ENCODE measurements at regions not wholly inside any gene's neighbourhood (a gene's known extent, or its start where the extent isn't known, plus 50 kb on each side); places are given as distances from the start of the nearest gene placed in this dataset.
"Not testable (repeated sequence)": the region's sequence is repeated elsewhere in the genome, so short reads cannot be mapped to it uniquely, and the experiment has no call there.

- intact Hi-C loops (cut with micrococcal nuclease): no loop called here
- no peaks in the 10 kb centered on the region for H3K9me3 ChIP-seq (ENCODE audit: control insufficient read depth in 1 of 2, low read length in 2 of 2)
Observed at GRCh38 chr6:81962198-81962597, 209.7 kb upstream of the TENT5A start.

GRCh38 chr6:81950877-81951276 lies 198.4 kb upstream of the TENT5A start:
- H3K4me3 ChIP-seq (ENCODE audit: low read length in 2 of 2): no peak overlapping the region
- no peak for DNase-seq
- Mint-ChIP-seq H3K27me3 (no peaks in the 10 kb centered on the region), H3K36me3 (no peaks in the 10 kb centered on the region), H3K9me3 (peaks cover 0 to 2% (median 0%) of the 10 kb centered on the region in 8 donors), H3K4me3 (no peak overlapping the region), H3K4me1 (no peaks in the 10 kb centered on the region), H3K27ac (no peak overlapping the region)
- H3K27me3 ChIP-seq (ENCODE audit: insufficient read depth, low read length): no peaks in the 10 kb centered on the region
- intact Hi-C loops (cut with micrococcal nuclease): no loop called here
- CTCF ChIA-PET (ENCODE audit: partially characterized antibody): no interaction called here
- POLR2A ChIA-PET (ENCODE audit: partially characterized antibody): no interaction called here
- no peak overlapping the region for H3K27ac ChIP-seq (ENCODE audit: low read depth, low read length)
- no peaks in the 10 kb centered on the region for H3K9me3 ChIP-seq (ENCODE audit: control insufficient read depth in 1 of 2, low read length in 2 of 2)
- no peaks in the 10 kb centered on the region for H3K4me1 ChIP-seq (ENCODE audit: insufficient read depth, low read length)
- no peaks in the 10 kb centered on the region for H3K36me3 ChIP-seq (ENCODE audit: insufficient read depth, low read length)

More at GRCh38 chr6:81962198-81962597, 209.7 kb upstream of the TENT5A start:
- Histone ChIP-seq H3K36me3 (ENCODE audit: insufficient read depth, low read length) (no peaks in the 10 kb centered on the region), H3K27ac (ENCODE audit: low read depth, low read length) (no peak overlapping the region), H3K4me3 (ENCODE audit: low read length in 2 of 2) (no peak overlapping the region), H3K27me3 (ENCODE audit: insufficient read depth, low read length) (no peaks in the 10 kb centered on the region), H3K4me1 (ENCODE audit: insufficient read depth, low read length) (no peaks in the 10 kb centered on the region)
- ChIA-PET CTCF (ENCODE audit: partially characterized antibody) (no interaction called here), POLR2A (ENCODE audit: partially characterized antibody) (no interaction called here)
- peaks cover 0 to 9% (median 1%) of the 10 kb centered on the region in 8 donors for H3K9me3 Mint-ChIP-seq
- no peak overlapping the region for H3K27ac Mint-ChIP-seq
- H3K4me3 Mint-ChIP-seq: no peak overlapping the region
- H3K36me3 Mint-ChIP-seq: no peaks in the 10 kb centered on the region
- no peaks in the 10 kb centered on the region for H3K27me3 Mint-ChIP-seq
- DNase-seq: no peak
- no peaks in the 10 kb centered on the region for H3K4me1 Mint-ChIP-seq

DNA sequence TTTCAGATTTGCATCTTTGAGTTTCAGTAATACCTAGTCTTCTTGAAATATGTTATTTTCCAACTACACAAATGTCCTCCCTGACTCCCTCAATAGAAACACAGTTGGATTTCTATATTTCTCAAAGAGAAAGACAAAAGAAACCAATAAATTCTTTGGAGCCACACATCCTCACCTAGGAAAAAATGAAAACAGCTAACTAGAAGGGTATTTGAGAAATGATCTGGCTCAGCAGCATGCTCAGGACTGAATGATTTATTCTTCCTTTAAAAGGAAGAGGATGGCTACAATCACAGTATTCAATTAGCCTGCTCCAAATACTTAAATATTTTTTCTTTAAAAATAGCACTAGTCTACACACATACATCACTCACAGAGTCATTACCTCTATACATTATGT lies 196.4 kb upstream of the TENT5A start:
- ChIA-PET CTCF (ENCODE audit: partially characterized antibody) (no interaction called here), POLR2A (ENCODE audit: partially characterized antibody) (no interaction called here)
- intact Hi-C loops (cut with micrococcal nuclease): no loop called here
- H3K36me3 ChIP-seq (ENCODE audit: insufficient read depth, low read length): no peaks in the 10 kb centered on the region
- Mint-ChIP-seq H3K36me3 (no peaks in the 10 kb centered on the region), H3K27me3 (no peaks in the 10 kb centered on the region), H3K9me3 (peaks cover 0 to 3% (median 0%) of the 10 kb centered on the region in 8 donors), H3K4me1 (no peaks in the 10 kb centered on the region), H3K4me3 (no peak overlapping the region), H3K27ac (no peak overlapping the region)
- no peak for DNase-seq
- no peaks in the 10 kb centered on the region for H3K27me3 ChIP-seq (ENCODE audit: insufficient read depth, low read length)
- H3K4me3 ChIP-seq (ENCODE audit: low read length in 2 of 2): no peak overlapping the region
- H3K9me3 ChIP-seq (ENCODE audit: control insufficient read depth in 1 of 2, low read length in 2 of 2): no peaks in the 10 kb centered on the region
- no peak overlapping the region for H3K27ac ChIP-seq (ENCODE audit: low read depth, low read length)
- no peaks in the 10 kb centered on the region for H3K4me1 ChIP-seq (ENCODE audit: insufficient read depth, low read length)

- POLR2A ChIA-PET (ENCODE audit: partially characterized antibody); H3K9me3 ChIP-seq (ENCODE audit: control insufficient read depth in 1 of 2, low read length in 2 of 2); H3K27ac Mint-ChIP-seq; intact Hi-C loops (cut with micrococcal nuclease); H3K27me3 ChIP-seq (ENCODE audit: insufficient read depth, low read length); H3K36me3 Mint-ChIP-seq; H3K4me3 ChIP-seq (ENCODE audit: low read length in 2 of 2); H3K4me3 Mint-ChIP-seq; H3K9me3 Mint-ChIP-seq; H3K27ac ChIP-seq (ENCODE audit: low read depth, low read length); H3K36me3 ChIP-seq (ENCODE audit: insufficient read depth, low read length); H3K4me1 ChIP-seq (ENCODE audit: insufficient read depth, low read length); H3K4me1 Mint-ChIP-seq; CTCF ChIA-PET (ENCODE audit: partially characterized antibody); H3K27me3 Mint-ChIP-seq; DNase-seq: not testable (repeated sequence)
Observed at GRCh38 chr6:81948196-81948595, 195.7 kb upstream of the TENT5A start.

- ChIA-PET CTCF (ENCODE audit: partially characterized antibody) (no interaction called here), POLR2A (ENCODE audit: partially characterized antibody) (no interaction called here)
- H3K36me3 ChIP-seq (ENCODE audit: insufficient read depth, low read length): no peaks in the 10 kb centered on the region
- H3K4me3 Mint-ChIP-seq: no peak overlapping the region
- H3K27ac ChIP-seq (ENCODE audit: low read depth, low read length): no peak overlapping the region
- DNase-seq: no peak
- H3K36me3 Mint-ChIP-seq: no peaks in the 10 kb centered on the region
- H3K27me3 Mint-ChIP-seq: no peaks in the 10 kb centered on the region
- no peaks in the 10 kb centered on the region for H3K27me3 ChIP-seq (ENCODE audit: insufficient read depth, low read length)
- intact Hi-C loops (cut with micrococcal nuclease): no loop called here
- no peak overlapping the region for H3K27ac Mint-ChIP-seq
- peaks cover 0 to 3% (median 0%) of the 10 kb centered on the region in 8 donors for H3K9me3 Mint-ChIP-seq
- no peak overlapping the region for H3K4me3 ChIP-seq (ENCODE audit: low read length in 2 of 2)
- H3K9me3 ChIP-seq (ENCODE audit: control insufficient read depth in 1 of 2, low read length in 2 of 2): no peaks in the 10 kb centered on the region
- no peaks in the 10 kb centered on the region for H3K4me1 ChIP-seq (ENCODE audit: insufficient read depth, low read length)
- no peaks in the 10 kb centered on the region for H3K4me1 Mint-ChIP-seq
Observed at GRCh38 chr6:81944661-81945060, 192.2 kb upstream of the TENT5A start.

GRCh38 chr6:81942842-81943241 lies 190.4 kb upstream of the TENT5A start:
- H3K4me1 ChIP-seq (ENCODE audit: insufficient read depth, low read length); H3K9me3 ChIP-seq (ENCODE audit: control insufficient read depth in 1 of 2, low read length in 2 of 2); CTCF ChIA-PET (ENCODE audit: partially characterized antibody); DNase-seq; H3K4me3 ChIP-seq (ENCODE audit: low read length in 2 of 2); H3K9me3 Mint-ChIP-seq; H3K27me3 ChIP-seq (ENCODE audit: insufficient read depth, low read length); H3K4me3 Mint-ChIP-seq; H3K27ac Mint-ChIP-seq; H3K4me1 Mint-ChIP-seq; intact Hi-C loops (cut with micrococcal nuclease); H3K27ac ChIP-seq (ENCODE audit: low read depth, low read length); H3K36me3 ChIP-seq (ENCODE audit: insufficient read depth, low read length); H3K27me3 Mint-ChIP-seq; H3K36me3 Mint-ChIP-seq; POLR2A ChIA-PET (ENCODE audit: partially characterized antibody): not testable (repeated sequence)

- no peaks in the 10 kb centered on the region for H3K4me1 ChIP-seq (ENCODE audit: insufficient read depth, low read length)
- no peak for DNase-seq
- H3K36me3 ChIP-seq (ENCODE audit: insufficient read depth, low read length): no peaks in the 10 kb centered on the region
- H3K27me3 ChIP-seq (ENCODE audit: insufficient read depth, low read length): no peaks in the 10 kb centered on the region
- Mint-ChIP-seq H3K4me3 (no peak overlapping the region), H3K27ac (no peak overlapping the region), H3K27me3 (no peaks in the 10 kb centered on the region), H3K9me3 (peaks cover 0 to 3% (median 0%) of the 10 kb centered on the region in 8 donors), H3K4me1 (no peaks in the 10 kb centered on the region), H3K36me3 (no peaks in the 10 kb centered on the region)
- H3K4me3 ChIP-seq (ENCODE audit: low read length in 2 of 2): no peak overlapping the region
- intact Hi-C loops (cut with micrococcal nuclease): no loop called here
- H3K9me3 ChIP-seq (ENCODE audit: control insufficient read depth in 1 of 2, low read length in 2 of 2): no peaks in the 10 kb centered on the region
- H3K27ac ChIP-seq (ENCODE audit: low read depth, low read length): no peak overlapping the region
- POLR2A ChIA-PET (ENCODE audit: partially characterized antibody): no interaction called here
- CTCF ChIA-PET (ENCODE audit: partially characterized antibody): no interaction called here
Observed at GRCh38 chr6:81942067-81942370, 189.5 kb upstream of the TENT5A start.

DNA sequence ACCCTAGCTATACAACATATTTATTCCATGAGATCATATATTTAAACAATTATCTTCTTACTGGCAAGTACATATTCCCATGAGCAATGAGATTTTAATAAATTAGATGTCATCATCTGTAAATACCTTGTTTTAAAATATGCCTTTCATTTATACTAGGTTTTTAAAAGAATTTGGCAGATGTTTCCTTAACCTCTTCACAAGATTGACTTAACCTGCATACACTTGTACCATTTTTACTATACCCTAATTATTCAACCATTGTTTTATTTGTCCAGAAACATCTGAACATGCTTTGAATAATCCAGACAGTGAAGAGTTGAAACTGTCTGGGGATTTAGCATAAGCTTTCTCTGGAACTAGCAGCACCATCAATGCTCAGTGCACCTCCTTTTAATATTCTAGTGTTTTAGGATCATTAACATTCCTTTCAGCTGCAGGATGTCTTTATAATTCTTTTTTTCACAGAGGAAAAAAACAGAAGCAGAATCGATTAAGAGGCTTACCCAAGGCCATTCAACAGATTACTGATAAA lies 188.0 kb upstream of the TENT5A start:
- H3K9me3 Mint-ChIP-seq: peaks cover 0 to 3% (median 0%) of the 10 kb centered on the region in 8 donors
- H3K27me3 Mint-ChIP-seq: no peaks in the 10 kb centered on the region
- DNase-seq: no peak
- Histone ChIP-seq H3K9me3 (ENCODE audit: control insufficient read depth in 1 of 2, low read length in 2 of 2) (no peaks in the 10 kb centered on the region), H3K4me1 (ENCODE audit: insufficient read depth, low read length) (no peaks in the 10 kb centered on the region), H3K36me3 (ENCODE audit: insufficient read depth, low read length) (no peaks in the 10 kb centered on the region), H3K27ac (ENCODE audit: low read depth, low read length) (no peak overlapping the region), H3K4me3 (ENCODE audit: low read length in 2 of 2) (no peak overlapping the region), H3K27me3 (ENCODE audit: insufficient read depth, low read length) (no peaks in the 10 kb centered on the region)
- POLR2A ChIA-PET (ENCODE audit: partially characterized antibody): no interaction called here
- H3K36me3 Mint-ChIP-seq: no peaks in the 10 kb centered on the region
- H3K4me1 Mint-ChIP-seq: no peaks in the 10 kb centered on the region
- intact Hi-C loops (cut with micrococcal nuclease): no loop called here
- H3K27ac Mint-ChIP-seq: no peak overlapping the region
- H3K4me3 Mint-ChIP-seq: no peak overlapping the region
- CTCF ChIA-PET (ENCODE audit: partially characterized antibody): no interaction called here

Data from CD4-positive, alpha-beta memory T cell (primary cell).